HG03066 (cell line): ENCODE measurements at regions not wholly inside any gene's neighbourhood (a gene's known extent, or its start where the extent isn't known, plus 50 kb on each side); places are given as distances from the start of the nearest gene placed in this dataset.

Experiments
- ATAC-seq: cut with Tn5 transposase; IDR thresholded peaks from one replicate; pipeline ENCODE4 v1.9.1; 2021; ENCODE audit warnings: low read depth; ENCODE audit not compliant: unreplicated experiment

GRCh38 chr10:3473271-3473670 lies 300.7 kb upstream of the PITRM1 start:
- no peak for ATAC-seq

DNA sequence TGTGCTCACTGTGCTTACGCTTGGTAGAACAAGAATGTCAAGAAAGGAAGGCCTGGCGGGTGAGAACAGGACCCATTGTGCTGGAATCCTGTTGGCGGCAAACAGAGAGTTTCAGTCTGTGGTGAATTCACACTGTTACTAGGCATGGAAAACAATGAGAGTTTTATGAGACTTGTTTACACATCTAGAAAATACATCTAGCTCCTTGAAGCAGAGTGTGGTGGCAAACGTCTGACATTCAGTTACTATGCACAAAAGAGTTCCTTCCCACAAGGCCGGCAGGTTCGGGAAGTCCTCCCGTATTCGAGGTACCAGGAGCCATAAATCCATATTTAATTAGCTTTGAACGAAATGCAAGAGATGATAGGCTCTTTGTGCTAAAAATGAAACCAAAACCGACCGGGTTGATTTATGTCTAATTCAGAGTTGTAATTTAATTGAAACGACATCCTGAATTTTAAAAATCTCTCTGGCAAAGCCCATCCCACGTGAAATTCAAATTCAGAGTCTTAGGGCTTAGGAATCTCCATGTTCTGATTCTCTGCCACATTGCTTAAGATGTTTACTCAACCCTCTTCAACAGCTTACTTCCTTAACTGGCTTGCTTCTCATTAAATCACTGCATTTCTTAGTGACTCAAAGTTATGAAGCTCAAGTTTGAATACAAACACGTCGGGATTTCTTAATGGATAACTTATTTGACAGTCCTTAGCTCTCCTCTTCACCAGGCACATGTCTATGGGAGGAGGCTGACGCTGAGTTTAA lies 299.9 kb upstream of the PITRM1 start:
- ATAC-seq, result no peak

GRCh38 chr10:3471927-3472286 lies 299.3 kb upstream of the PITRM1 start:
- no peak for ATAC-seq

- ATAC-seq, result no peak
These were observed 298.9 kb upstream of the PITRM1 start for GRCh38 chr10:3471472-3471871.

DNA sequence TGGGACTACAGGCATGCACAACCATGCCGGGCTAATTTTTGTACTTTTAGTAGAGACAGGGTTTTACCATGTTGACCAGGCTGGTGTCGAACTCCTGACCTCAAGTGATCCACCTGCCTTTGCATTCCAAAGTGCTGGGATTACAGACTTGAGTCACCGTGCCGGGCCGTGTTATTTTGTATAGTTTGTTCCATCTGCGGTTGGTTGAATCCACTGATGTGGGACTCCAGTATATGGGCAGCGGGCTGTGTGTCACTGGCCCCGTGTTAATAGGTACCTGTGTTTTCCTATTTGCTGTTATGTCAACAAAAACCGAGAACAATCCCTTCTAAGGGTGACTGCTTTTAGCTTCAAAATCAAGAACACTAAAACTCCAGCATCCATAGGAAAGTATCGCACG lies 297.6 kb upstream of the PITRM1 start:
- no peak for ATAC-seq

GRCh38 chr10:3469639-3470020 lies 297.0 kb upstream of the PITRM1 start:
- ATAC-seq, result no peak

DNA sequence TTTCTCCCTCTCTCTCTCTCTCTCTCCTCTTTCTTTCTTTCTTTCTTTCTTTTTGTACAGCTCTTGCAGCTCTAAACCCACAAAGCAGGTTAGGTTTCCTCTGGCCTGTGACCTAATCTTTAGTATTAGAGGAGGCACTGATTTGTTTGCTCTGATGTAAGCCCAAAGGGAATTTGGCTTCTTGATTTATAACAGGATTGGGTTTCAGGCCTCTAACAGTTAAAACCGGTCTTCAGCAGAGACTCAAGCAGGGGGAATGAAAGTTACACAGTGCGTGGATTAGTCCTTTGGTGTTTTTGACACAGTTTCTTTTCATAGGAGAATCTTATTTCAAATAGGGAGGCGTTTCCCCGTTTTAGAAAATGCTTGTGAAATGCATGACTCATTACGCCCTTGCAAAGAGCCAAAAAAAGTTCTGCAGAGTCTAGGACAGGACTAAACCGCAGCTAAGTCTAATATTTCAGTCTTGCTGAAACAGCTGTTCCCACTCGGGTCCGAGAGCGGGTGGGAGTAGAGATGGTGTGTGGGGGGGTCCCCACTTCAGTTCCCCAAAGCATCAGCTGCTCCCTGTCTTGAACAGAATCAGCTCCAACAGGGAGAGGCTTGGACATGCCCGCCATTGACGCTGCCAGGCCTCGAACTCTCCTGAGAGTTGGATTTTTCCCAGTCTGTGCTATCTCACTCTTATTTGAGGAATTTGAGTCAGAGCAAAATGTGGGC lies 296.5 kb upstream of the PITRM1 start:
- ATAC-seq, result no peak

DNA sequence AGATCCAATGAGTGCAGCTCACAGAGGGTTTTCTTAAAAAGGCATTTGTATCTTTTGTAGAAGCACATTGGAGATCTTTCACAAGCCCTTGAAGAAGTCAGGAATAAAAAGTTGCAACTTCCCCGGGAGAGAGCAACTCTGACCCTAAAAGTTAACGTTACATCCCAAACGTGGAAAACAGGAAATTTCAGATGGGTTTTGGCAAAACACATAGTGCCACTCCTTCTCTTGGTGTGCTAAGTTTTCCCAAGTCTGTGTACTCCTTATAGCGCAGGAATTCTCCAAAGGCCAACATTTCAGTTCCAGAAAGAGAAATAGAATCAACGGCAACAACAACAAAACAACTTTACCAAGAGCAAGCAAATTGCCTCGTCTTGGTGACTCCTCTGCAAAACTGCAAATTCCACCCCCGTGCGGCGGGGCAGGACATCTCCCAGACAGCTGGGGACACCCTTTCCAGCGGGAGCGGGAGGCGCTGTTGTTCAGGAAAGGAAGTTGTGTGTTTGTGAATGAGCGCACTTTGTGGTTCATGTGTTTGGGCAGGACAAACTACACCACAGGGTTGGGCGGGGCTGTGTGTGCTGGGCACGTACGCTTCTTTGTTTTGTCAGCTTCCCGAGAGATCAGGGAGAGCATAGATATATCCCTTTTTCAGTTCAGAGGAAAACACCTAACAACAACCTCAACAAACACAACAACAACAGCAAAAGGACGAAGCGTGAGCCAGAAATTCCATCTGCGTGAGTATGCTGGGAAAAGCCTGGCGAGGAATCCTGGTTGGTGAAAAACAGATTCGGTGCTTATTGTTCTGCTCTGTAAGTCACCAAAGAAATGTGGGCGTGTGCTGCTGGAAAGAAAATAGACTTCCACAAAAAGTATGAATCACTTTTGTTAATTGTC lies 294.7 kb upstream of the PITRM1 start:
- ATAC-seq, result no peak

DNA sequence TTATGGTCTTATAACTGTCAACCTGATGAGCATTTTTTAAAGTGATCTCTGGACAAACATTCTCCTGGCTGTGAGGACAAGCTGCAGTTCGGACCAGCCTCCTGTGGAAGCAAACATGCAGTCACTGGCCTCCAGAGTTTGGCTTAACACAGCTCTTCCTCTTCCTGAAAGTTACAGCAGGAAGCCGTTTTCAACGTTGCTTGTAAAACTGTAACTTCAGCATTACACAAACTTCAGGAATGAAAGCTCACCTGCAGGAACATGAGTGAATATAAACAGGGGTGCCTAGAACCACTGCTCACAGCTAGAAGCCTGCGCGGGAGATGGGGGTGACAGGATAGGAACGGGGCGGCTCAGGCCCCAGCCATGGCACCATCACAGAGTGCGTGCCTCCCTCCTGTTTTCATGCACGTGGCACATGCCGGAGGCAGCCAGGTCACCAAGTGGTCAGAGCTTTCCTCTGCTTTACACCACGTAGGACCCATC lies 292.9 kb upstream of the PITRM1 start:
- no peak for ATAC-seq

DNA sequence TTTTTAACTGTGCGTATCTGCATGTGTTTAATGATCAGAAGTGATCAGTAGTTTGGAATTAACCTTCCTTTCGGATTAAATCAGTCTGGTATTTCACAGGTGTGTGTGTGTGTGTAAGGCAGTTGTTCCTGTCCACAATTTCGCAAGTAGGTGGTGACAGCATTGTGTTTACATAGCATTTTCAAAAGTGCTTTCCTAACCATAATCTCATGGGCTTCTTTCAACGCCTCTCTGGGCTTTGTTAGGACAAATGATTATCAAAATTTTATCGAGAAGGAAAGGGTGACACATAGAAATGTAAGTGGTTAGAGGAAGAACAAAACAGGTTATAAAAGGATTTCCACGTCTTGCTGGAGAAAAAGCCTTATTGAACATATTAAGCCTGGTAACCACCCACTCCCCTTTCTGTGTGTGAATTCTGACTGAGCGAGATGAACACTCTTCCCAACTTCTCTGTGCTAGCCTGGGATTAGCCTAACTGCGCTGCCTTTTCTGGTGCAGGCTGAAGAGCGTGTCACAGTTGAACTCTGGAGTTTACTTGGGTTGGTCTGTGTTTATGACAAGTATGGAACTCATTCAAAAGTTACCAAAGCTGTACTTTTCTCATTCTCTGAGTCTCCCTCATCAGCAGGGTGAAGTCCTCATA lies 292.3 kb upstream of the PITRM1 start:
- ATAC-seq, result no peak

GRCh38 chr10:3460420-3461128 lies 288.0 kb upstream of the PITRM1 start:
- no peak for ATAC-seq

- no peak for ATAC-seq
These were observed 283.1 kb upstream of the PITRM1 start for GRCh38 chr10:3455385-3456334.

GRCh38 chr10:3452683-3453361 lies 280.2 kb upstream of the PITRM1 start:
- ATAC-seq, result no peak

GRCh38 chr10:3452173-3452626 lies 279.6 kb upstream of the PITRM1 start:
- no peak for ATAC-seq

- no peak for ATAC-seq
These were observed 279.1 kb upstream of the PITRM1 start for GRCh38 chr10:3451516-3452172.

GRCh38 chr10:3446221-3446620 lies 273.6 kb upstream of the PITRM1 start:
- no peak for ATAC-seq

DNA sequence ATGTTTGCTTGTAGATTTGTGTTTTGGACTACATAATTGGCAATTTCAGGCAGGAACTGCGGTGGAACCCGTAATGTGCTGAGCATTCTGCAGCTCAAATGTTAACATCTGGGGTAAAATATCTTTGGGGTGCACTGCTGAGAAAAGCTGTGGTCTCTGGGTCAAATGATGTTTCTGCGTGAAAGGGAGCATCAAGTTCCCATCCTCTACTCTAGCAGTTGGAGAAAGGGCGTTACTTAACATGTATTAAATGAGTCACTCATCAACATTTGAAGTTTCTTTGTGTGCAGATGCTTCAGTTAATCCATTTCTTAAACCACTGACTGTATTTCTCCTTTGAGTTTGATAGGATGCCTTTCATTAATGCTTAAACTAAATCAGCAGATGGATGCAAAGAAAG lies 273.1 kb upstream of the PITRM1 start:
- ATAC-seq, result no peak
